Endothelial cell of umbilical vein (primary cell): ENCODE measurements at regions not wholly inside any gene's neighbourhood (a gene's known extent, or its start where the extent isn't known, plus 50 kb on each side); places are given as distances from the start of the nearest gene placed in this dataset.
A peak's percentile ranks its signal among the peaks of the same experiment; 100 is the strongest.

ENCODE experiments used
- BruUV-seq: library from RNA; stranded (reverse); fragments of 400-500 nt; replicated peaks from 2 replicates; lab custom pipeline; 2021; lab: Mats Ljungman, UMichigan
- CTCF ChIA-PET: fragments of 300-600, 350-600 bp; sonication (Branson Sonifier 250); formaldehyde crosslinking; loops from one replicate; lab custom pipeline; 2021; ENCODE audit warnings: antibody characterized with exemption, inconsistent platforms; lab: Charles Lee
- POLR2A ChIA-PET: fragments of 300-600, 350-600 bp; sonication (Branson Sonifier 250); formaldehyde crosslinking; loops from one replicate; lab custom pipeline; 2021; ENCODE audit warnings: antibody characterized with exemption, inconsistent platforms; lab: Charles Lee
- DNase-seq: peaks from one replicate; pipeline ENCODE4 v3.0.0-alpha.2; 2011; ENCODE audit warnings: low read depth, low spot score
- FAIRE-seq: peaks from 2 replicates; lab custom pipeline; 2011; peaks lifted over from hg19 to GRCh38; lab: Jason Lieb, UNC
- H2AFZ ChIP-seq: 2 replicates; pipeline ENCODE4 v1.6.0; 2012; ENCODE audit warnings: low read depth, low read length, control low read depth, inconsistent platforms
- H3K27ac ChIP-seq: 2 replicates; pipeline ENCODE4 v1.5.1; 2011; ENCODE audit warnings: low read depth, mild to moderate bottlenecking, control low read depth, low read length, moderate library complexity; ENCODE audit not compliant: insufficient read depth
- H3K27me3 ChIP-seq, 2 experiments: 2 replicates each; pipeline versions ENCODE4 v1.6.0 to v1.6.1; 2011; ENCODE audit warnings: low read length in 2 of 2, mixed read lengths in 1 of 2; ENCODE audit not compliant: control insufficient read depth in 2 of 2, insufficient read depth in 2 of 2
- H3K36me3 ChIP-seq, 2 experiments: 2 replicates in 1 of 2; 3 replicates in 1 of 2; pipeline ENCODE4 v1.5.1; 2011; ENCODE audit warnings: low read length in 2 of 2, mild to moderate bottlenecking in 1 of 2, moderate library complexity in 1 of 2; ENCODE audit not compliant: control insufficient read depth in 2 of 2, insufficient read depth in 2 of 2; ENCODE audit errors: extremely low read depth in 1 of 2
- H3K4me1 ChIP-seq: 3 replicates; pipeline ENCODE4 v1.5.1; 2011; ENCODE audit warnings: mild to moderate bottlenecking, low read length; ENCODE audit not compliant: control insufficient read depth, insufficient read depth; ENCODE audit errors: extremely low read depth
- H3K4me2 ChIP-seq: 2 replicates; pipeline ENCODE4 v1.6.1; 2011; ENCODE audit warnings: low read length, control low read depth, mixed read lengths; ENCODE audit not compliant: insufficient read depth
- H3K4me3 ChIP-seq, 3 experiments: fragments of 200-600 bp in 1 of 3; sonication (generic), shearing (Covaris generic) in 1 of 3; replicated peaks in 1 of 3; 2 replicates each; pipeline ENCODE4 v1.5.1; 2011 to 2016; ENCODE audit warnings: control low read depth in 3 of 3, low read length in 3 of 3, mild to moderate bottlenecking in 2 of 3, inconsistent platforms in 1 of 3, low read depth in 1 of 3, moderate library complexity in 1 of 3; ENCODE audit not compliant: insufficient read depth in 1 of 3
- H3K79me2 ChIP-seq: 2 replicates; pipeline ENCODE4 v1.6.0; 2012; ENCODE audit warnings: low read length, inconsistent platforms; ENCODE audit not compliant: control insufficient read depth, insufficient read depth
- H3K9ac ChIP-seq: replicated peaks from 2 replicates; pipeline ENCODE3; 2011; ENCODE audit warnings: low read length, control low read depth; ENCODE audit not compliant: insufficient read depth; ENCODE audit errors: extremely low read depth
- H3K9me1 ChIP-seq: replicated peaks from 3 replicates; pipeline ENCODE4 v1.6.0; 2011; ENCODE audit warnings: mild to moderate bottlenecking, low read length; ENCODE audit not compliant: control insufficient read depth, insufficient read depth; ENCODE audit errors: extremely low read depth
- H3K9me3 ChIP-seq: replicated peaks from 2 replicates; pipeline ENCODE4 v1.5.1; 2012; ENCODE audit warnings: low read length, inconsistent platforms; ENCODE audit not compliant: control insufficient read depth, insufficient read depth
- H4K20me1 ChIP-seq: replicated peaks from 2 replicates; pipeline ENCODE3; 2011; ENCODE audit warnings: mild to moderate bottlenecking, low read length; ENCODE audit not compliant: control insufficient read depth, insufficient read depth; ENCODE audit errors: extremely low read depth
- CTCF ChIP-seq, 2 donors: IDR thresholded peaks; 1 replicate in 1 of 2; 2 replicates in 1 of 2; pipeline ENCODE4 v1.5.1; 2011; ENCODE audit warnings: low read length in 2 of 2, mild to moderate bottlenecking in 2 of 2, moderate library complexity in 2 of 2, control low read depth in 1 of 2, inconsistent platforms in 1 of 2, low read depth in 1 of 2; ENCODE audit not compliant: insufficient read depth in 1 of 2; ENCODE audit errors: extremely low read depth in 1 of 2
- EZH2 ChIP-seq: IDR thresholded peaks from 2 replicates; pipeline ENCODE4 v1.6.1; 2012; ENCODE audit warnings: borderline replicate concordance, low read depth, mild to moderate bottlenecking, moderate library complexity, low read length, inconsistent platforms; ENCODE audit not compliant: severe bottlenecking
- FOS ChIP-seq: IDR thresholded peaks from 2 replicates; pipeline ENCODE4 v1.6.1; 2011; ENCODE audit warnings: mild to moderate bottlenecking, low read length, moderate library complexity, borderline replicate concordance; ENCODE audit not compliant: insufficient read depth
- GATA2 ChIP-seq: IDR thresholded peaks from 2 replicates; pipeline ENCODE4 v1.7.0; 2011; ENCODE audit warnings: low read depth, mild to moderate bottlenecking, moderate library complexity, mixed read lengths, low read length; ENCODE audit not compliant: insufficient read length, insufficient read depth
- JUN ChIP-seq: IDR thresholded peaks from 2 replicates; pipeline ENCODE4 v1.6.1; 2011; ENCODE audit warnings: borderline replicate concordance, low read depth; ENCODE audit not compliant: insufficient read length, insufficient read depth
- MAX ChIP-seq: IDR thresholded peaks from 2 replicates; pipeline ENCODE4 v1.6.1; 2011; ENCODE audit not compliant: insufficient read depth, insufficient read length
- MYC ChIP-seq: IDR thresholded peaks from one replicate; pipeline ENCODE4 v1.6.1; 2011; ENCODE audit warnings: mild to moderate bottlenecking, low read depth, low read length
- POLR2A ChIP-seq: IDR thresholded peaks from 2 replicates; pipeline ENCODE4 v1.6.1; 2012; ENCODE audit warnings: low read depth, mild to moderate bottlenecking, control low read depth, low read length
- POLR2AphosphoS5 ChIP-seq: IDR thresholded peaks from 2 replicates; pipeline ENCODE4 v1.6.1; 2012; ENCODE audit warnings: low read depth, mild to moderate bottlenecking, control low read depth, low read length, moderate library complexity; ENCODE audit not compliant: insufficient read depth
- dilution Hi-C: fragments of 300-500 bp; cut with MboI; formaldehyde crosslinking; loops from one replicate; pipeline ENCODE4 v1.15.0; 2019; ENCODE audit warnings: low sequenced_read_pairs; ENCODE audit not compliant: extremely low pct_ligation_motif_present
- intact Hi-C: fragments of 100-400 bp; cut with micrococcal nuclease; formaldehyde crosslinking; loops from one replicate; pipeline ENCODE4 v1.10.0; 2022

GRCh38 chr13:79742923-79743322, 262.0 kb downstream of the NDFIP2 start:
- ChIA-PET POLR2A (no interaction called here), CTCF (no interaction called here)
- FAIRE-seq (no peak), DNase-seq (no peak)
- Histone ChIP-seq H3K9me3 (no peaks in the 10 kb centered on the region), H3K4me2 (no peak overlapping the region), H3K36me3 (no peaks in the 10 kb centered on the region), H3K27me3 (no peaks in the 10 kb centered on the region), H2AFZ (no peak overlapping the region), H3K9ac (no peak overlapping the region), H3K9me1 (no peaks in the 10 kb centered on the region), H3K4me3 (no peak overlapping the region), H3K4me1 (no peaks in the 10 kb centered on the region), H3K27ac (no peak overlapping the region), H4K20me1 (no peaks in the 10 kb centered on the region), H3K79me2 (no peaks in the 10 kb centered on the region)
- BruUV-seq, result no TSS peak
- intact Hi-C loops (no loop called here), dilution Hi-C loops (no loop called here)
- no peak for TF ChIP-seq FOS

- no TSS peak for BruUV-seq
- Histone ChIP-seq H3K79me2 (no peaks in the 10 kb centered on the region), H2AFZ (peak overlapping the region; percentile 22), H3K36me3 (no peaks in the 10 kb centered on the region), H3K4me2 (no peak overlapping the region), H3K4me3 (no peak overlapping the region), H3K9me1 (no peaks in the 10 kb centered on the region), H3K9me3 (no peaks in the 10 kb centered on the region), H3K27ac (no peak overlapping the region), H3K4me1 (no peaks in the 10 kb centered on the region), H3K9ac (no peak overlapping the region), H4K20me1 (no peaks in the 10 kb centered on the region), H3K27me3 (no peaks in the 10 kb centered on the region)
- CTCF ChIA-PET, result interaction anchor here (1.0 to 1.4 kb wide), 2 partner anchors 27 to 62 kb away, joined by 4 to 6 read pairs; no protein-coding TSS in a partner anchor
- FAIRE-seq, result no peak
- intact Hi-C loops (no loop called here), dilution Hi-C loops (no loop called here)
- no peak for TF ChIP-seq MYC
- TF ChIP-seq CTCF (IDR thresholded peaks at IDR 0.05; ENCODE audit: extremely low read depth in 1 of 2, insufficient read depth in 1 of 2, low read depth in 1 of 2, low read length in 2 of 2), result no peak
- TF ChIP-seq POLR2AphosphoS5, result no peak
- no peak for TF ChIP-seq FOS
- no peak for TF ChIP-seq POLR2A
- TF ChIP-seq MAX, result no peak
- no peak for TF ChIP-seq EZH2
- TF ChIP-seq JUN, result no peak
- no peak for TF ChIP-seq GATA2
- no peak for DNase-seq
- POLR2A ChIA-PET, result no interaction called here
Measured at GRCh38 chr13:79740991-79741390, 260.0 kb downstream of the NDFIP2 start.
